ENCODE measurements at regions not wholly inside any gene's neighbourhood (a gene's known extent, or its start where the extent isn't known, plus 50 kb on each side); places are given as distances from the start of the nearest gene placed in this dataset.
A peak's percentile ranks its signal among the peaks of the same experiment; 100 is the strongest.

GRCh38 chr12:94071258-94071657 is 77.1 kb upstream of the PLXNC1 start:
- DNase-seq, result no peak

GRCh38 chr12:94073441-94074051 is 74.8 kb upstream of the PLXNC1 start:
- DNase-seq, result no peak

GRCh38 chr12:94074216-94074979 is 74.0 kb upstream of the PLXNC1 start:
- no peak for DNase-seq

DNA sequence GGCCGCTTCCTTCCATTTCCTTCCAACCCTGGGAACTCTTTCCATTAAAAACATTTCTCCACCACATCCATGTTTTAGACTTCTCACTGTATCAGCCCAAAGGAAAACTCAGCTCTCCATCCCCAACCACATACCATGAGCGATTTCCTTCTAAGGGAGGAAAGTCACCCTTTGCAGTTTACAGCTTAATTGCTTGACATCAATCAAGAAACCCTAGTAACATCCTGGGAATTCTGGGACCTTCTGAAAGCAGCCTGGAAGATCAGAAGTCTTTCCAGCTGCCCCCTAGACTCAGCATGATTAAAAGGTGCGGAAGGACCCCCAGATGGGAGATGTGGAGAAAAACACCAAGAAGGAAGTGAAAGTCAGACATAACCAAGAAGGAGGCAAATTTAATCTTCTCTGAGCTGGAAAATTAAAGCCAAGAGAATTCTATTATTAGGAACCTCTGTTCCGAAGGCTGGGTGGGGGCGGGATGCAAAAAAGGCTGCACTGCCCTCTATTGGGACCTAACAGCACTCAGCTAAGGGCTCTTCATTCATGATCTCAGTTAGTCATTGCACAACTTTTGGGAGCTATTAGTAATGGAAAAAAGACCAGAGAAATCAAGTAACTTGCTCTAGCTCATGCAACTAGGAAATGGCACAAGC is 73.3 kb upstream of the PLXNC1 start:
- DNase-seq, result peak; percentile 46

GRCh38 chr12:94077209-94077608 is 71.2 kb upstream of the PLXNC1 start:
- DNase-seq, result no peak

- DNase-seq, result no peak
These were observed 70.1 kb upstream of the PLXNC1 start for GRCh38 chr12:94078138-94078723.

- DNase-seq, result no peak
These were observed 69.5 kb upstream of the PLXNC1 start for GRCh38 chr12:94078736-94079509.

- DNase-seq, result no peak
These were observed 68.6 kb upstream of the PLXNC1 start for GRCh38 chr12:94079566-94080340.

- DNase-seq, result peak; percentile 61
These were observed 67.9 kb upstream of the PLXNC1 start for GRCh38 chr12:94080341-94081009.

- no peak for DNase-seq
These were observed 65.7 kb upstream of the PLXNC1 start for GRCh38 chr12:94082690-94083089.

DNA sequence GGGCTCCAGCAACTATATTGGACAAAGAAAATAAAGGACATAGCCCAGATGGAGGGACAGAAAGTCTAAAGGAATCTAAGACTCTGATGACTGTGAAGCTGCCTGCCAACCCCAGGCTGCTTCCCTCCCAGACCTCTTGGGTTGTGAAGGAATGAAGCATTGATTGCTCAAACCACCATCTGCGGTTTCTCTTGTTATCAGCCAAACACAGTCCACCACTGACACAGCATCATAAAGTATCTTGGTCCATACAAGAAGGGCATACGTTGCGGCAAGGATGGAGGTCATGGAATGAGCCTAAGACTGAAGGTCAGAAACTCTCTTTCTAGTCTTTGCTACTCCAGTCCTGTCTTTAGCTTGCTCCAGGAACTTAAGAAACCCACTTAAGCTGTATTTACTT is 58.5 kb upstream of the PLXNC1 start:
- DNase-seq, result no peak

DNA sequence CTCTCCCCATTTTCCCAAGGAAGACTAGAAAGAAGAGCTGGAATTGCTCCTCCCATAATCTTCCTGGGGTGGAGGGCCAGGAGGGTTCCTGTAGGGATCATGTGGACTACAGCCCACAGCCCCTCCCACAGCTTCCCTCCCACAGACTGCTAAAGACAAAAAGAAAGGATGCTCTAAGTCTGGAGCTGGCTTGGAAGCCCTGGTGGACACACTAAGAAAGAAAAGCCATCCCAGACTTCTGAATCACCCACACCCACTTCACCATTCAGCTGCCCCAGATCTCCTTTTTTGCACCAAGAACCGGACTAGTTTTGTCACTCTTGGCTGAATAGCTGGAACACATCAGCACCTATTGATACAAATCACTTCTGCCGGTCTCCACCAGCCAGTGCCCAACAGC is 56.8 kb upstream of the PLXNC1 start:
- no peak for DNase-seq

DNA sequence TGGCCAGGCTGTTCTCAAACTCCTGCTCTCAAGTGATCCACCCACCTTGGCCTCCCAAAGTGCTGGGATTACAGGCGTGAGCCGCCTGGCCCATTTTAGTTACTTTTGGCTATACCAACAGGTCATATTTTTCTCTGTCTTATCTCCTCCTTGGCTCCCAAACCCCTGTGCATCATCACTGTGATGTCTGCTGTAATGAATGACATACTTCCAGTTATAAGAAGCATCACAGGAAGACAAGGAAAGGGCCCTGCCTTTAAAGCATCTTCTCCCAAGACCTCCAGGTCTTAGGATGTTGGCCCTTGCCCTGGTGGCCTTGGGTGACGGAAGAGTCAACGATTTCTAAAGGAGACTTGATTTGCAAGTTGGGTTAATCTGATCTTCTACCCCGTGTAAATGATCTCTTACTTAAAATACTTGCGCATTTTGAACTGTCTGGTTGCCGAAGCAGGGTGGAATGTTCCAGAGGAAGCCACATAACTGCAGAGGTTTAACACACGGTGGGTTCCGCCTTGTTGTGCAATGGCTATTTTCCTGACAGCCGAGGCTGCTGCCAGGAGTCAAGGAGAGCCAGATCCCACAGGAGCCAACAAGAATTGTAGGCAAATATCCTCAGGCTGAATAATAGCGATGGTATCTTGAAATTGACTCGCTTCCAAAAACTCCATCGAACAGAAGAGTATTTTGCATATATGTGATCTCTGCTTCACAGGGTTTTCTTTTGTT is 55.7 kb upstream of the PLXNC1 start:
- DNase-seq, result no peak

DNA sequence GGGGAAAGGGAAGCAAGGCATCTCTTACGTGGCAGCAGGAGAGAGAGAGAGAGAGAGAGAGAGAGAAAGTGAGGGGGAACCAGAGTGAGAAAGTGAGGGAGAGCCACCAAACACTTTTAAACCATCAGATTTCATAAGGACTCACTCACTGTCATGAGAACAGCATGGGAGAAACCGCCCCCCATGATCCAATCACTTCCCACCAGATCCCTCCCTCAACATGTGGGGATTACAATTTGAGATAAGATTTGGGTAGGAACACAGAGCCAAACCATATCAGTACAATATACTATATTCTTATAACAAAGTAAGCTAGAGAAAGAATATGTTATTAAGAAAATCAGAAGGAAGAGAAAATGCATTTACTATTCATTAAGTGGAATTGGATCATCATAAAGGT is 53.7 kb upstream of the PLXNC1 start:
- DNase-seq, result no peak

DNA sequence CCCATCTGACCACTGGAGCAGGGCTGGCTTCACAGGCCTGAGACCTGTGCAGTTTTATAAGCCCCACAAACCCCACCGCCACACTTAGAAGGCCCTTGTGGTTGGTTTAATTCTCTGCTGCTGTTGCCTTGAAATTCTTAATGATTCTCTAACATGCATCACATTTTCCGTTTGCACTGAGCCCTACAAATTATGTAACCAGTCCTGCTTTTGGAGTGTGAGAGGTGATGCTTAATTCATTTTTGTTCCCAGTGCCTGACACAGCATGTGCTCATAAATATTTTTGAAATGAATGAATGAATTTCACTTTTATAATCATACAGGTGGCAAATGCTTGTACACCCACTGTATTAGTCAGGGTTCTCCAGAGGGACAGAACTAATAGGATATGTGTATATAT is 52.8 kb upstream of the PLXNC1 start:
- DNase-seq, result no peak

DNA sequence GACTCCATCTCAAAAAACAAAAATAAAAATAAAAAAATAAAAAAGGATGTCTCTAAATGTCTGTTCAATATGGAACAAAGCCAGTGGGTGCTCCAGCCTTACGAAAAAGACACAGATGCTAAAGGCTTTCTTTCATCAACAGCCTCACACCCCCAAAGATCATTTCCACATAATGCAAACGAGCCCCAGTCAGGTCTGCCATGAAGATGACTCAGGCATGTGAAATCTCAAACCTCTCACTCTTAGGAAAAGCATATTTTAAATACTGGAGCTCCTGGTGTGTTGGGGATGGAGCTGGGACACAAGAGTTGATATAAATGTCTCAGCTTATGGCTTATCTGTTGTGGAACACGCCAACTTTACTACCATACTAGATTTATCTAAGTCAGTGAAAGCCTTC is 49.9 kb upstream of the PLXNC1 start:
- DNase-seq, result no peak

Data from NCI-H1694 treated with DMSO at 0.1 percent for 48 hours (cell line).